ACC112 (cell line): ENCODE measurements at regions not wholly inside any gene's neighbourhood (a gene's known extent, or its start where the extent isn't known, plus 50 kb on each side); places are given as distances from the start of the nearest gene placed in this dataset.
"Not testable (repeated sequence)": the region's sequence is repeated elsewhere in the genome, so short reads cannot be mapped to it uniquely, and the experiment has no call there.

Source experiments
- H2AFZ ChIP-seq: fragments of 200-600 bp; sonication (generic); one replicate; pipeline ENCODE4 v1.6.0; 2017; ENCODE audit warnings: antibody characterized with exemption, low read length; ENCODE audit not compliant: unreplicated experiment
- H3K27ac ChIP-seq: fragments of 200-600 bp; sonication (generic); 2 replicates; pipeline ENCODE4 v1.5.1; 2014; ENCODE audit warnings: low read depth, mild to moderate bottlenecking, antibody characterized with exemption, low read length, moderate library complexity
- H3K27me3 ChIP-seq: fragments of 200-600 bp; sonication (generic); 2 replicates; pipeline ENCODE4 v1.6.1; 2014; ENCODE audit warnings: mild to moderate bottlenecking, antibody characterized with exemption, low read length, moderate library complexity, mixed read lengths; ENCODE audit not compliant: insufficient read depth
- H3K36me3 ChIP-seq: fragments of 200-600 bp; sonication (generic); 2 replicates; pipeline ENCODE4 v1.6.1; 2016; ENCODE audit warnings: mild to moderate bottlenecking, antibody characterized with exemption, low read length, moderate library complexity, mixed read lengths; ENCODE audit not compliant: insufficient read depth
- H3K4me1 ChIP-seq: fragments of 200-600 bp; sonication (generic); one replicate; pipeline ENCODE4 v1.6.1; 2016; ENCODE audit warnings: low read length, mixed read lengths; ENCODE audit not compliant: insufficient read depth, unreplicated experiment, control insufficient read depth
- H3K4me3 ChIP-seq: fragments of 200-600 bp; sonication (generic); 2 replicates; pipeline ENCODE4 v1.5.1; 2014; ENCODE audit warnings: mild to moderate bottlenecking, low read depth, low read length
- H3K79me2 ChIP-seq: fragments of 200-600 bp; sonication (generic); one replicate; pipeline ENCODE4 v1.6.0; 2016; ENCODE audit warnings: low read length; ENCODE audit not compliant: control insufficient read depth, unreplicated experiment, insufficient read depth

DNA sequence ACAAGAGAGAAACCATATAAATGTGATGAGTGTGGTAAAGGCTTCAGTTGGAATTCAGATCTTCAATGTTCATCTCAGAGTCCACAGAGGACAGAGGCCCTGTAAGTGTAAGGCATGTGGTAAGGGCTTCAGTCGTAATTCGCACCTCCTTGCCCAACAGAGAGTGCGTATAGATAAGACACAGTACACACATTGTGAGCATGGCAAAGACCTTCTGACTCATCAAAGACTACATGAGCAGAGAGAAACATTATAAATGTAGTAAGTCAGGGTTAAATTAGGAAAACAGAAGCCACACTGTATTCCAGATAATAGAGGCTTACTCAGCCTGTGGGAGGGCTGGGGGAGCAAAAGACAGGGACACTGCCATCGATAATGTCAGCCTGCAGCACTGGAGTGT, 98.1 kb upstream of the GPR39 start:
- H3K36me3 ChIP-seq, H3K79me2 ChIP-seq, H3K4me1 ChIP-seq, H3K27ac ChIP-seq, H3K4me3 ChIP-seq, H3K27me3 ChIP-seq, H2AFZ ChIP-seq: not testable (repeated sequence)

- H3K36me3 ChIP-seq, H2AFZ ChIP-seq, H3K27me3 ChIP-seq, H3K4me3 ChIP-seq, H3K79me2 ChIP-seq, H3K27ac ChIP-seq, H3K4me1 ChIP-seq: not testable (repeated sequence)
Measured at GRCh38 chr2:132324005-132324404, 92.6 kb upstream of the GPR39 start.

- not testable (repeated sequence) for H3K4me1 ChIP-seq, H3K27me3 ChIP-seq, H3K79me2 ChIP-seq, H3K27ac ChIP-seq, H3K4me3 ChIP-seq, H2AFZ ChIP-seq, H3K36me3 ChIP-seq
Measured at GRCh38 chr2:132332345-132333033, 84.1 kb upstream of the GPR39 start.

DNA sequence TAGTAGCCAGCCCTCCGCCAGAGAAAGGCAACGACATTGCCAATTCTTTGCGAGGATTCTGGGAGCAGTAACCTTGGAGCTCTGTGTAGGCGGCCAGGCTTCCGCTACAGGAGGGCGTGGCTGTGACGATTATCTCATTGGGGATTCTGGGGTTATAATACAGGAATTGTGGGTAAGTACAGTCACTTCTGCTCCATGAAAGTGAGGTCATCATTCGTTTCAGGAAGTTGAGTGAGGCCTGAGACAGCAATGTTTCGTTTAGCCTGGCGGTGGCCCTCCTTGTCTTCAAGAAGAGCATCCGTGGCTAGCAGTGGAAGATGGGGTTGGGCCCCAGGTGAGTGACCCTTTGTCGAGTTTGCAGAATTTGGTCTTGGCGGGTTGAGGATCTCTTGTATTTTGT, 79.5 kb upstream of the GPR39 start:
- H3K4me1 ChIP-seq, H3K36me3 ChIP-seq: not testable (repeated sequence)

GRCh38 chr2:132337844-132338243, 78.8 kb upstream of the GPR39 start:
- not testable (repeated sequence) for H3K4me3 ChIP-seq, H2AFZ ChIP-seq, H3K4me1 ChIP-seq, H3K27me3 ChIP-seq, H3K36me3 ChIP-seq, H3K27ac ChIP-seq, H3K79me2 ChIP-seq

More for the DNA sequence above, 79.5 kb upstream of the GPR39 start:
- H3K4me3 ChIP-seq, H2AFZ ChIP-seq, H3K27me3 ChIP-seq, H3K79me2 ChIP-seq, H3K27ac ChIP-seq: not testable (repeated sequence)

- not testable (repeated sequence) for H3K27ac ChIP-seq, H3K27me3 ChIP-seq, H3K36me3 ChIP-seq, H3K79me2 ChIP-seq, H3K4me1 ChIP-seq
- Histone ChIP-seq H3K4me3 (peak overlapping the region; percentile 82), H2AFZ (peak overlapping the region; percentile 91)
Measured at GRCh38 chr2:132347041-132347780, 69.4 kb upstream of the GPR39 start.

DNA sequence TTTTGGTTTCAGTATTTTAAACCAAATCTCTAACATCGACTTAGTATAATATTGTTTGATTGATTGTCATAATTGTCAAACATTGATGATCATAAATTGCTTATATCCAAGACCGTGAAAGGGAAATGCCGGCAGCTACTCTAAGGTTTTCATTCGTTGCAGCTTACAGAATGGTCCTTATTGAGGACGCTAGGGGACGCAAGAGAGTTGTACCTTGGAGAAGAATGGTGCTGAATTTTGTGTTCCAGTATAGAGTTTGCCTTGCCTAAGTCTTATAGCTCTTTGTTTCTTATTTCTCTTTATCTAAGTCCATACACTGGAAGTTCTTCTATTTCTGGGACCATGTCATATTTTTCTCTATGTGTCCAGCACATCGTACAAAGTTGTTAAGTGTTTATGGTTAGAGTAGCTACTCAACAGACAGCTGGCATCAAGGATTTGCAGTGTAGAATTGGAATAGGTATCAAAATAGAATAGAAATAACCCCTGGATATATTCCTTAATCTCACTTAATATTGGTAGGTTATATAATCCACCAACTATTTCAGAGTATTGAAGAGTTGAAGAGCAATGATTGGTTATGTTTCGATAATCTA, 67.4 kb upstream of the GPR39 start:
- not testable (repeated sequence) for H3K4me1 ChIP-seq, H3K27ac ChIP-seq, H3K79me2 ChIP-seq, H3K4me3 ChIP-seq, H2AFZ ChIP-seq, H3K36me3 ChIP-seq, H3K27me3 ChIP-seq

DNA sequence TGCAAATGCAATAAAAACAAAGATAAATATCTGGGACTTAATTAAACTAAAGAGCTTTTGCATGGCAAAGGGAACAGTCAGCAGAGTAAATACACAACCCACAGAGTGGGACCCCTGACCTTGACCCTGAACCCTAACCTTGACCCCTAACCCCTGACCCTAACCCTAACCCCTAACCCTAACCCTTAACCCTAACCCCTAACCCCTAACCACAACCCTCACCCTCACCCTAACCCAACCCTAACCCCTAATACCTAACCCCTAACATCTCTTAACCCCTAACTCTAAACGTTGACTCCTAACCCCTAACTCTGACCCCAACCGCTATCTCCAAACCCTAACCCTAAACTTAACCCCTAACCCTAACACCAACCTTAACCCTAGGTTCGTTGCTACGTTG, 64.9 kb upstream of the GPR39 start:
- H3K4me3 ChIP-seq, H3K27me3 ChIP-seq, H2AFZ ChIP-seq, H3K36me3 ChIP-seq, H3K27ac ChIP-seq, H3K79me2 ChIP-seq, H3K4me1 ChIP-seq: not testable (repeated sequence)

GRCh38 chr2:132352481-132353001, 64.1 kb upstream of the GPR39 start:
- Histone ChIP-seq H2AFZ (peak overlapping the region; percentile 11), H3K4me3 (peak overlapping the region; percentile 77)
- H3K27ac ChIP-seq, H3K79me2 ChIP-seq, H3K4me1 ChIP-seq, H3K27me3 ChIP-seq, H3K36me3 ChIP-seq: not testable (repeated sequence)

DNA sequence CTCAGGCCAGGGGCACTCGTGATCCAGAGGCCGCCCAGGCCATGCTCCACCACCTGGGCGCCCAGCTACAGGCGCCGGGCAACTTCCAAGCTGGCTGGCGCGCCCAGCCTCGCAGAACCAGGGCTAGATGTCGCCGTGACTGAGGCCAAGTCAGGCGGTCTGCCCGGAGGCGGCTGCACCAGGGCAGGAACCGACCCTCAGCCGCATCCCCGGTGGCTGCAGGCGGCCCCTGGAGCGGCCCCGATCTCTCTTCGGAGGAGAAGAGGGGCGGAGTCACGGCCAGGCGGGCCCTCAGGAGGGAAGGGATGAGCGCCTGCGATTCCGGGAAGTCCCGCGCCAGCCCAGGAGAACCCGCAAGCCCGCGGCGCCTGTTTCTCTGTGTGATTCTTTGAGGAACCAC, 63.2 kb upstream of the GPR39 start:
- Histone ChIP-seq H3K4me3 (peak overlapping the region; percentile 77), H2AFZ (peak overlapping the region; percentile 65)
- H3K4me1 ChIP-seq, H3K36me3 ChIP-seq, H3K27me3 ChIP-seq, H3K27ac ChIP-seq, H3K79me2 ChIP-seq: not testable (repeated sequence)

- H3K36me3 ChIP-seq, H3K4me1 ChIP-seq, H3K27me3 ChIP-seq, H3K27ac ChIP-seq, H2AFZ ChIP-seq, H3K79me2 ChIP-seq, H3K4me3 ChIP-seq: not testable (repeated sequence)
Measured at GRCh38 chr2:132360964-132361363, 55.6 kb upstream of the GPR39 start.
